IMR-90 (cell line): ENCODE measurements at regions not wholly inside any gene's neighbourhood (a gene's known extent, or its start where the extent isn't known, plus 50 kb on each side); places are given as distances from the start of the nearest gene placed in this dataset.

Experiments
- BHLHE40 ChIP-seq: fragments of 150-350 bp; IDR thresholded peaks from 2 replicates; pipeline ENCODE4 v1.6.1; 2016; ENCODE audit warnings: mild to moderate bottlenecking, low read depth, low read length
- CEBPB ChIP-seq: IDR thresholded peaks from 2 replicates; pipeline ENCODE4 v1.6.1; 2012; ENCODE audit warnings: low read depth, low read length, improper control_type of control experiment
- CTCF ChIP-seq: conservative IDR thresholded peaks from 2 replicates; pipeline ENCODE4 v1.5.1; 2012; ENCODE audit warnings: mild to moderate bottlenecking, low read depth, low read length, improper control_type of control experiment
- ELK1 ChIP-seq: fragments of 150-350 bp; IDR thresholded peaks from 2 replicates; pipeline ENCODE4 v1.6.1; 2016; ENCODE audit warnings: low read depth, mild to moderate bottlenecking, low read length, moderate library complexity, borderline replicate concordance
- FOS ChIP-seq: fragments of 150-350 bp; IDR thresholded peaks from 2 replicates; pipeline ENCODE4 v1.6.1; 2016; ENCODE audit warnings: low read depth, low read length
- MAFK ChIP-seq: IDR thresholded peaks from 2 replicates; pipeline ENCODE4 v1.6.1; 2012; ENCODE audit warnings: low read depth, low read length, improper control_type of control experiment
- MXI1 ChIP-seq: IDR thresholded peaks from 2 replicates; pipeline ENCODE4 v1.6.1; 2012; ENCODE audit warnings: low read depth, mild to moderate bottlenecking, low read length, moderate library complexity, borderline replicate concordance
- POLR2A ChIP-seq: IDR thresholded peaks from 2 replicates; pipeline ENCODE4 v1.6.1; 2012; ENCODE audit warnings: mild to moderate bottlenecking, low read depth, low read length
- RAD21 ChIP-seq: IDR thresholded peaks from 2 replicates; pipeline ENCODE4 v1.6.1; 2012; ENCODE audit warnings: low read length, improper control_type of control experiment
- RCOR1 ChIP-seq: IDR thresholded peaks from 2 replicates; pipeline ENCODE4 v1.6.1; 2012; ENCODE audit warnings: mild to moderate bottlenecking, low read length, improper control_type of control experiment; ENCODE audit not compliant: insufficient replicate concordance
- RFX5 ChIP-seq: IDR thresholded peaks from 2 replicates; pipeline ENCODE4 v1.8.0; 2012; ENCODE audit warnings: low read depth, mild to moderate bottlenecking, low read length, moderate library complexity
- SMC3 ChIP-seq: fragments of 150-350 bp; IDR thresholded peaks from 2 replicates; pipeline ENCODE4 v1.6.1; 2016; ENCODE audit warnings: low read depth, mild to moderate bottlenecking, antibody characterized with exemption, low read length, moderate library complexity
- USF2 ChIP-seq: fragments of 150-350 bp; IDR thresholded peaks from 2 replicates; pipeline ENCODE4 v1.6.1; 2017; ENCODE audit warnings: mild to moderate bottlenecking, antibody characterized with exemption, low read length, low read depth

- TF ChIP-seq CTCF (no peak), CEBPB (no peak), FOS (no peak), POLR2A (no peak), USF2 (no peak), RCOR1 (no peak), RAD21 (no peak), MAFK (no peak), BHLHE40 (no peak), ELK1 (no peak), RFX5 (no peak), SMC3 (no peak), MXI1 (no peak)
These were observed 185.6 kb upstream of the ARHGAP42 start for GRCh38 chr11:100501450-100501849.
